Spleen (tissue), 7 donors: ENCODE measurements at regions not wholly inside any gene's neighbourhood (a gene's known extent, or its start where the extent isn't known, plus 50 kb on each side); places are given as distances from the start of the nearest gene placed in this dataset.

Source experiments
- CTCF ChIP-seq, 11 experiments: fragments of 200-600 bp in 7 of 11; fragments of 450-650 bp in 4 of 11; sonication (generic) in 4 of 11; IDR thresholded peaks in 8 of 11; conservative IDR thresholded peaks in 3 of 11; 1 replicate in 7 of 11; 2 replicates in 4 of 11; pipeline versions ENCODE4 v1.4.0 to v1.8.0; 2016 to 2021; ENCODE audit warnings: antibody characterized with exemption in 11 of 11, inconsistent platforms in 4 of 11, mild to moderate bottlenecking in 1 of 11
- POLR2A ChIP-seq, 3 donors: fragments of 450-650 bp; IDR thresholded peaks; one replicate each; pipeline ENCODE4 v1.5.1; 2017; ENCODE audit warnings: antibody characterized with exemption in 3 of 3, mild to moderate bottlenecking in 1 of 3
- donor health status: DM: no; HTN: no; CAD: no; lungs with moderate emphysema.
- donor health status: DM: no; HTN: no; CAD: no.
- donor health status: DM: no; HTN: no; CAD: no.

GRCh38 chr1:244328476-244328875 lies 123.2 kb downstream of the ADSS2 start:
- TF ChIP-seq CTCF (IDR thresholded peaks at IDR 0.05 in 8 of 11, conservative IDR thresholded peaks at IDR 0.05 in 3 of 11) (no peak), POLR2A (IDR thresholded peaks at IDR 0.05) (no peak)
